ENCODE measurements at regions not wholly inside any gene's neighbourhood (a gene's known extent, or its start where the extent isn't known, plus 50 kb on each side); places are given as distances from the start of the nearest gene placed in this dataset.

DNA sequence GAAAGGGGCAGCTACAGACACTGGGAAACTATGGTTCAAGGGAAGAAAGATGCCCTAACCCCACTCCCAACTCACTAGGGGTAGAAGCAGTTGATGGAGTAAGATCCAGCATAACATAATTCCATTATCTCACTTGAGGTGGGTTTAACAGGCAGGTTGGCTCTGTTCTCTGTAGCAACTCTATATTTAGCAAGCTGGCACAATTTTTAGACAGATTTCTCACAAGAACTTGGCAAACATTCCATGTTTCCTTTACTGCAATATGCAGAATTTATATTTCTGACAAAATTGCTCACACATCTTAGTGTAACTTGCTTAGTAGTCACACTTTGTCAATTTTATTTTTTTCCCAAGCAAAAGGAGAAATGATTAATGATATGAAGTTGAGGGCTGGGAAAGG, 475.4 kb downstream of the RMST start:
- no peaks in the 10 kb centered on the region for H4K20me1 ChIP-seq (ENCODE audit: insufficient read depth)
- DNase-seq = no peak
- POLR2A ChIA-PET = no interaction called here
- no peak overlapping the region for H3K9ac ChIP-seq
- no peak for TF ChIP-seq ELF1 (IDR thresholded peaks at IDR 0.05)
- TF ChIP-seq FOXJ3 (CRISPR knock-in tag; IDR thresholded peaks at IDR 0.05) = no peak
- no peak for TF ChIP-seq FOXM1 (IDR thresholded peaks at IDR 0.05; ENCODE audit: low read depth)
- TF ChIP-seq, protein P1, sequence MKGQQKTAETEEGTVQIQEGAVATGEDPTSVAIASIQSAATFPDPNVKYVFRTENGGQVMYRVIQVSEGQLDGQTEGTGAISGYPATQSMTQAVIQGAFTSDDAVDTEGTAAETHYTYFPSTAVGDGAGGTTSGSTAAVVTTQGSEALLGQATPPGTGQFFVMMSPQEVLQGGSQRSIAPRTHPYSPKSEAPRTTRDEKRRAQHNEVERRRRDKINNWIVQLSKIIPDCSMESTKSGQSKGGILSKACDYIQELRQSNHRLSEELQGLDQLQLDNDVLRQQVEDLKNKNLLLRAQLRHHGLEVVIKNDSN (IDR thresholded peaks at IDR 0.05; ENCODE audit: borderline replicate concordance, low read depth) = no peak
- TF ChIP-seq, protein P2, sequence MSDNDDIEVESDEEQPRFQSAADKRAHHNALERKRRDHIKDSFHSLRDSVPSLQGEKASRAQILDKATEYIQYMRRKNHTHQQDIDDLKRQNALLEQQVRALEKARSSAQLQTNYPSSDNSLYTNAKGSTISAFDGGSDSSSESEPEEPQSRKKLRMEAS (IDR thresholded peaks at IDR 0.05; ENCODE audit: low read depth) = no peak
- TF ChIP-seq YY1 (IDR thresholded peaks at IDR 0.05; ENCODE audit: low read depth) = no peak
- TF ChIP-seq NRF1 (IDR thresholded peaks at IDR 0.05; ENCODE audit: low read depth, low read length) = no peak
- CTCF ChIA-PET = no interaction called here
- H3F3A ChIP-seq (replicated peaks; ENCODE audit: insufficient read depth) = no peaks in the 10 kb centered on the region
- no peak overlapping the region for H2AFZ ChIP-seq (ENCODE audit: low read depth)
- no peaks in the 10 kb centered on the region for H3K9me3 ChIP-seq
- no peaks in the 10 kb centered on the region for H3K27me3 ChIP-seq (ENCODE audit: insufficient read depth)
- no peaks in the 10 kb centered on the region for H3K9me2 ChIP-seq
- no peaks in the 10 kb centered on the region for H3K36me3 ChIP-seq (replicated peaks in 1 of 2; ENCODE audit: control insufficient read depth in 1 of 2, insufficient read depth in 2 of 2, low read length in 1 of 2)
- no peak overlapping the region for H3K27ac ChIP-seq (ENCODE audit: low read depth in 2 of 2, low read length in 1 of 2)
- H3K79me2 ChIP-seq (ENCODE audit: insufficient read depth) = no peaks in the 10 kb centered on the region
- H3K4me2 ChIP-seq = no peak overlapping the region
- no peaks in the 10 kb centered on the region for H3K4me1 ChIP-seq (ENCODE audit: control insufficient read depth in 1 of 2, insufficient read depth in 2 of 2, low read depth in 1 of 2, low read length in 1 of 2)
- no peak overlapping the region for H3K4me3 ChIP-seq (ENCODE audit: low read depth in 2 of 2, low read length in 1 of 2)

DNA sequence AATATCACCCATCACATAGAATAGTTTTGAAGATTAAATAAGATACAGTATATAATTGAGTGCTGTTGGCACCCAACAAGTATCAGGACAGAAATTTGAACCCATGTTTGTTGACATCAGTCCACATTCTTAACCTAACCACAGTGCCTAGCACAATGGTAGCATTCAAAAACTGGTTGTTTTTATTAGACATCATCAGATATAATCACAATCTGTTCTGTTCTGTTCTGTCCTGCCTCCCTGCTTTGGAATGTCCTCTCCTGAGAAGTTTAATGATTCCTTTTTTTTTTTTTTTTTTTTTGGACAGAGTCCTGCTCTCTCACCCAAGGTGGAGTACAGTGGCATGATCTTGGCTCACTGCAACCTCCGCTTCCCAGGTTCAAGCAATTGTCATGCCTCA, 476.6 kb downstream of the RMST start:
- Histone ChIP-seq H3K36me3 (replicated peaks in 1 of 2; ENCODE audit: control insufficient read depth in 1 of 2, insufficient read depth in 2 of 2, low read length in 1 of 2) (no peaks in the 10 kb centered on the region), H2AFZ (ENCODE audit: low read depth) (no peak overlapping the region), H3K79me2 (ENCODE audit: insufficient read depth) (no peaks in the 10 kb centered on the region), H3K4me1 (ENCODE audit: control insufficient read depth in 1 of 2, insufficient read depth in 2 of 2, low read depth in 1 of 2, low read length in 1 of 2) (no peaks in the 10 kb centered on the region), H3K9me2 (no peaks in the 10 kb centered on the region), H4K20me1 (ENCODE audit: insufficient read depth) (no peaks in the 10 kb centered on the region), H3K4me3 (ENCODE audit: low read depth in 2 of 2, low read length in 1 of 2) (no peak overlapping the region), H3K27me3 (ENCODE audit: insufficient read depth) (no peaks in the 10 kb centered on the region), H3F3A (replicated peaks; ENCODE audit: insufficient read depth) (no peaks in the 10 kb centered on the region), H3K9ac (no peak overlapping the region), H3K4me2 (no peak overlapping the region), H3K27ac (ENCODE audit: low read depth in 2 of 2, low read length in 1 of 2) (no peak overlapping the region), H3K9me3 (no peaks in the 10 kb centered on the region)
- DNase-seq = no peak
- TF ChIP-seq MXI1 (IDR thresholded peaks at IDR 0.05; ENCODE audit: low read depth, low read length) (no peak), FOSL2 (IDR thresholded peaks at IDR 0.05; ENCODE audit: borderline replicate concordance, low read depth) (no peak), RAD21 (IDR thresholded peaks at IDR 0.05; ENCODE audit: low read length) (no peak), TCF12 (IDR thresholded peaks at IDR 0.05) (no peak)
- TF ChIP-seq, protein P3, sequence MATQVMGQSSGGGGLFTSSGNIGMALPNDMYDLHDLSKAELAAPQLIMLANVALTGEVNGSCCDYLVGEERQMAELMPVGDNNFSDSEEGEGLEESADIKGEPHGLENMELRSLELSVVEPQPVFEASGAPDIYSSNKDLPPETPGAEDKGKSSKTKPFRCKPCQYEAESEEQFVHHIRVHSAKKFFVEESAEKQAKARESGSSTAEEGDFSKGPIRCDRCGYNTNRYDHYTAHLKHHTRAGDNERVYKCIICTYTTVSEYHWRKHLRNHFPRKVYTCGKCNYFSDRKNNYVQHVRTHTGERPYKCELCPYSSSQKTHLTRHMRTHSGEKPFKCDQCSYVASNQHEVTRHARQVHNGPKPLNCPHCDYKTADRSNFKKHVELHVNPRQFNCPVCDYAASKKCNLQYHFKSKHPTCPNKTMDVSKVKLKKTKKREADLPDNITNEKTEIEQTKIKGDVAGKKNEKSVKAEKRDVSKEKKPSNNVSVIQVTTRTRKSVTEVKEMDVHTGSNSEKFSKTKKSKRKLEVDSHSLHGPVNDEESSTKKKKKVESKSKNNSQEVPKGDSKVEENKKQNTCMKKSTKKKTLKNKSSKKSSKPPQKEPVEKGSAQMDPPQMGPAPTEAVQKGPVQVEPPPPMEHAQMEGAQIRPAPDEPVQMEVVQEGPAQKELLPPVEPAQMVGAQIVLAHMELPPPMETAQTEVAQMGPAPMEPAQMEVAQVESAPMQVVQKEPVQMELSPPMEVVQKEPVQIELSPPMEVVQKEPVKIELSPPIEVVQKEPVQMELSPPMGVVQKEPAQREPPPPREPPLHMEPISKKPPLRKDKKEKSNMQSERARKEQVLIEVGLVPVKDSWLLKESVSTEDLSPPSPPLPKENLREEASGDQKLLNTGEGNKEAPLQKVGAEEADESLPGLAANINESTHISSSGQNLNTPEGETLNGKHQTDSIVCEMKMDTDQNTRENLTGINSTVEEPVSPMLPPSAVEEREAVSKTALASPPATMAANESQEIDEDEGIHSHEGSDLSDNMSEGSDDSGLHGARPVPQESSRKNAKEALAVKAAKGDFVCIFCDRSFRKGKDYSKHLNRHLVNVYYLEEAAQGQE (IDR thresholded peaks at IDR 0.05; ENCODE audit: low read depth, low read length) = no peak
- TF ChIP-seq, protein P2 (IDR thresholded peaks at IDR 0.05; ENCODE audit: low read depth) = no peak
- TF ChIP-seq, protein P4, sequence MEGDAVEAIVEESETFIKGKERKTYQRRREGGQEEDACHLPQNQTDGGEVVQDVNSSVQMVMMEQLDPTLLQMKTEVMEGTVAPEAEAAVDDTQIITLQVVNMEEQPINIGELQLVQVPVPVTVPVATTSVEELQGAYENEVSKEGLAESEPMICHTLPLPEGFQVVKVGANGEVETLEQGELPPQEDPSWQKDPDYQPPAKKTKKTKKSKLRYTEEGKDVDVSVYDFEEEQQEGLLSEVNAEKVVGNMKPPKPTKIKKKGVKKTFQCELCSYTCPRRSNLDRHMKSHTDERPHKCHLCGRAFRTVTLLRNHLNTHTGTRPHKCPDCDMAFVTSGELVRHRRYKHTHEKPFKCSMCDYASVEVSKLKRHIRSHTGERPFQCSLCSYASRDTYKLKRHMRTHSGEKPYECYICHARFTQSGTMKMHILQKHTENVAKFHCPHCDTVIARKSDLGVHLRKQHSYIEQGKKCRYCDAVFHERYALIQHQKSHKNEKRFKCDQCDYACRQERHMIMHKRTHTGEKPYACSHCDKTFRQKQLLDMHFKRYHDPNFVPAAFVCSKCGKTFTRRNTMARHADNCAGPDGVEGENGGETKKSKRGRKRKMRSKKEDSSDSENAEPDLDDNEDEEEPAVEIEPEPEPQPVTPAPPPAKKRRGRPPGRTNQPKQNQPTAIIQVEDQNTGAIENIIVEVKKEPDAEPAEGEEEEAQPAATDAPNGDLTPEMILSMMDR (IDR thresholded peaks at IDR 0.05) = no peak
- TF ChIP-seq, protein P1 (IDR thresholded peaks at IDR 0.05; ENCODE audit: borderline replicate concordance, low read depth) = no peak
- ChIA-PET POLR2A (no interaction called here), CTCF (interaction anchor here (1.5 kb wide), 1 partner anchor 21 kb away, joined by 3 read pairs; no protein-coding TSS in a partner anchor)
- 53% methylated on average over 1 of the region's 1 CpG for WGBS (ENCODE audit: low lambda C conversion rate)

Data from SK-N-SH (cell line).